ENCODE measurements at regions not wholly inside any gene's neighbourhood (a gene's known extent, or its start where the extent isn't known, plus 50 kb on each side); places are given as distances from the start of the nearest gene placed in this dataset.

DNA sequence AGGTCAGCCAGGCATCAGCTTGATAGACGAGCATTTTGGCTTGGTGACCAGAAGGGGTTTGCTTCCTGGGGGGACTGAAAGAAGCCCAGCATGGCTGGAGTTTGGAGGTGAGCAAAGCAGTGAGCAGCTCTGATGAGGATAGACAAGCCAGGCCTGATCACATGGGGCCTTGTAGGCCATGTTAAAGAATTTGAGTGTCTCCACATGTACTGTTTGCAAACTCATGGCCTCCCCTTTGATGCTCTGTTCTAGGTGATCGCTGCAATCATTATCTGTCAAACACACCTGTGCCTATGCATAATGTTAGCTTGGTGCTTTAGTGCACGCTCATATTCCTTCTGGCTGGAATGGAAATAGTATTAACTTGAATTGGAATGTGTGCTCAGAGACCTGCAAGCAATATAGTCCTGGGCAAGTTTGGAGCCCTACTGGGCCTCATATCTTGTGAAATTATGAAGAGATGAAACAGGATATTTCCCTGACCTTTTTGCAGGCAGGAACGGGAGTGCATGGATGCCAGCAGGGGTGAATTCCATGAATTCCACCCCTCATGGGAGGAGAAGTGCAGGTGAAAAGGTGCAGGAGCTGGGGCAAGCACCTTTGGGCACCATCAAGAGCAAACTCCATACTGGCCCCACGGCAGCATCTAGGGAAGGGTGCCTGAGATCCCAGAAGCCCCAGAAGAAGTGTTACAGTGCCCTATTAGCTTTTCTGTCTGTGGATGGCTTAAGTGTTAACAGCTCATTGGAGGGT, 480.5 kb downstream of the EPM2A start:
- H3K36me3 ChIP-seq (ENCODE audit: control insufficient read depth, insufficient read depth, low read length) = no peaks in the 10 kb centered on the region
- BruUV-seq (replicated peaks) = no TSS peak
- no peaks in the 10 kb centered on the region for H3K27me3 ChIP-seq (ENCODE audit: control insufficient read depth, insufficient read depth, low read length)
- H3K9me3 ChIP-seq (ENCODE audit: control insufficient read depth, insufficient read depth, low read depth, low read length) = no peaks in the 10 kb centered on the region
- ChIA-PET CTCF (no interaction called here), POLR2A (no interaction called here)
- DNase-seq (ENCODE audit: low read depth, low spot score) (no peak), ATAC-seq (no peak)
- TF ChIP-seq TCF7L2 (IDR thresholded peaks at IDR 0.05; ENCODE audit: low read depth, low read length) (no peak), POLR2AphosphoS5 (IDR thresholded peaks at IDR 0.05; ENCODE audit: low read depth, low read length) (no peak), SIN3A (IDR thresholded peaks at IDR 0.05; ENCODE audit: borderline replicate concordance, insufficient read depth, low read depth, low read length) (no peak)
- TF ChIP-seq, protein P1, sequence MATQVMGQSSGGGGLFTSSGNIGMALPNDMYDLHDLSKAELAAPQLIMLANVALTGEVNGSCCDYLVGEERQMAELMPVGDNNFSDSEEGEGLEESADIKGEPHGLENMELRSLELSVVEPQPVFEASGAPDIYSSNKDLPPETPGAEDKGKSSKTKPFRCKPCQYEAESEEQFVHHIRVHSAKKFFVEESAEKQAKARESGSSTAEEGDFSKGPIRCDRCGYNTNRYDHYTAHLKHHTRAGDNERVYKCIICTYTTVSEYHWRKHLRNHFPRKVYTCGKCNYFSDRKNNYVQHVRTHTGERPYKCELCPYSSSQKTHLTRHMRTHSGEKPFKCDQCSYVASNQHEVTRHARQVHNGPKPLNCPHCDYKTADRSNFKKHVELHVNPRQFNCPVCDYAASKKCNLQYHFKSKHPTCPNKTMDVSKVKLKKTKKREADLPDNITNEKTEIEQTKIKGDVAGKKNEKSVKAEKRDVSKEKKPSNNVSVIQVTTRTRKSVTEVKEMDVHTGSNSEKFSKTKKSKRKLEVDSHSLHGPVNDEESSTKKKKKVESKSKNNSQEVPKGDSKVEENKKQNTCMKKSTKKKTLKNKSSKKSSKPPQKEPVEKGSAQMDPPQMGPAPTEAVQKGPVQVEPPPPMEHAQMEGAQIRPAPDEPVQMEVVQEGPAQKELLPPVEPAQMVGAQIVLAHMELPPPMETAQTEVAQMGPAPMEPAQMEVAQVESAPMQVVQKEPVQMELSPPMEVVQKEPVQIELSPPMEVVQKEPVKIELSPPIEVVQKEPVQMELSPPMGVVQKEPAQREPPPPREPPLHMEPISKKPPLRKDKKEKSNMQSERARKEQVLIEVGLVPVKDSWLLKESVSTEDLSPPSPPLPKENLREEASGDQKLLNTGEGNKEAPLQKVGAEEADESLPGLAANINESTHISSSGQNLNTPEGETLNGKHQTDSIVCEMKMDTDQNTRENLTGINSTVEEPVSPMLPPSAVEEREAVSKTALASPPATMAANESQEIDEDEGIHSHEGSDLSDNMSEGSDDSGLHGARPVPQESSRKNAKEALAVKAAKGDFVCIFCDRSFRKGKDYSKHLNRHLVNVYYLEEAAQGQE (IDR thresholded peaks at IDR 0.05; ENCODE audit: insufficient read depth in 1 of 2, low read depth in 2 of 2, low read length in 1 of 2) = no peak
- TF ChIP-seq, protein P2, sequence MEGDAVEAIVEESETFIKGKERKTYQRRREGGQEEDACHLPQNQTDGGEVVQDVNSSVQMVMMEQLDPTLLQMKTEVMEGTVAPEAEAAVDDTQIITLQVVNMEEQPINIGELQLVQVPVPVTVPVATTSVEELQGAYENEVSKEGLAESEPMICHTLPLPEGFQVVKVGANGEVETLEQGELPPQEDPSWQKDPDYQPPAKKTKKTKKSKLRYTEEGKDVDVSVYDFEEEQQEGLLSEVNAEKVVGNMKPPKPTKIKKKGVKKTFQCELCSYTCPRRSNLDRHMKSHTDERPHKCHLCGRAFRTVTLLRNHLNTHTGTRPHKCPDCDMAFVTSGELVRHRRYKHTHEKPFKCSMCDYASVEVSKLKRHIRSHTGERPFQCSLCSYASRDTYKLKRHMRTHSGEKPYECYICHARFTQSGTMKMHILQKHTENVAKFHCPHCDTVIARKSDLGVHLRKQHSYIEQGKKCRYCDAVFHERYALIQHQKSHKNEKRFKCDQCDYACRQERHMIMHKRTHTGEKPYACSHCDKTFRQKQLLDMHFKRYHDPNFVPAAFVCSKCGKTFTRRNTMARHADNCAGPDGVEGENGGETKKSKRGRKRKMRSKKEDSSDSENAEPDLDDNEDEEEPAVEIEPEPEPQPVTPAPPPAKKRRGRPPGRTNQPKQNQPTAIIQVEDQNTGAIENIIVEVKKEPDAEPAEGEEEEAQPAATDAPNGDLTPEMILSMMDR (IDR thresholded peaks at IDR 0.05) = no peak
- no peak overlapping the region for H3K27ac ChIP-seq (ENCODE audit: low read length)
- intact Hi-C loops (cut with micrococcal nuclease; ENCODE audit: unreplicated experiment) = no loop called here
- no peak overlapping the region for H3K4me3 ChIP-seq (ENCODE audit: low read depth in 2 of 2, low read length in 2 of 2)
- no peaks in the 10 kb centered on the region for H3K4me1 ChIP-seq (ENCODE audit: control insufficient read depth, insufficient read depth, low read length)
- in situ Hi-C loops (cut with HindIII; ENCODE audit: low pct_unique_long_range_greater_than_20kb, low sequenced_read_pairs) = no loop called here

DNA sequence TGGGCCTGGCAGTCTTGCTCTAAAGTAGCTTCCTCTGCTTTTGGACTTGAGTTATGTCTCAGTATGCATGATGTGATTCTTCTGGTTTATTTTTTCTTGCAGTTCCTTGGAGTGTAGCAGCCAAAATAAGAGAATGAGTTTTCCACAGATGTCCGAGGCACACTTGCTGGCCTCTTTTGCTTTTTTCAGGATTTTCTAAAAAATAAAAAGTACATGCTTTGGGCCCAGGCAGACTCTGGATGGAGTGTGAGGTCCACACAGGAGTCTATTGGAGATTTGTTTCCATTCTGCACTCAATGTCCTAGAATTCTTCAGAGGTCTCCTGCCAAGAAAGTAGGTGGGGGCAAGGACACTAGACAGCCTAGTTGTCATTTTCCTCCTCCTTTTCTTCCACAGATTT, 477.6 kb downstream of the EPM2A start:
- ATAC-seq (no peak), DNase-seq (ENCODE audit: low read depth, low spot score) (no peak)
- no peak overlapping the region for H3K4me3 ChIP-seq (ENCODE audit: low read depth in 2 of 2, low read length in 2 of 2)
- in situ Hi-C loops (cut with HindIII; ENCODE audit: low pct_unique_long_range_greater_than_20kb, low sequenced_read_pairs) = no loop called here
- POLR2A ChIA-PET = no interaction called here
- H3K27ac ChIP-seq (ENCODE audit: low read length) = no peak overlapping the region
- CTCF ChIA-PET = no interaction called here
- no peaks in the 10 kb centered on the region for H3K36me3 ChIP-seq (ENCODE audit: control insufficient read depth, insufficient read depth, low read length)
- no TSS peak for BruUV-seq (replicated peaks)
- no peaks in the 10 kb centered on the region for H3K27me3 ChIP-seq (ENCODE audit: control insufficient read depth, insufficient read depth, low read length)
- TF ChIP-seq TCF7L2 (IDR thresholded peaks at IDR 0.05; ENCODE audit: low read depth, low read length) (no peak), POLR2AphosphoS5 (IDR thresholded peaks at IDR 0.05; ENCODE audit: low read depth, low read length) (no peak), SIN3A (IDR thresholded peaks at IDR 0.05; ENCODE audit: borderline replicate concordance, insufficient read depth, low read depth, low read length) (no peak)
- TF ChIP-seq, protein P1 (IDR thresholded peaks at IDR 0.05; ENCODE audit: insufficient read depth in 1 of 2, low read depth in 2 of 2, low read length in 1 of 2) = no peak
- TF ChIP-seq, protein P2 (IDR thresholded peaks at IDR 0.05) = no peak
- no peaks in the 10 kb centered on the region for H3K4me1 ChIP-seq (ENCODE audit: control insufficient read depth, insufficient read depth, low read length)
- H3K9me3 ChIP-seq (ENCODE audit: control insufficient read depth, insufficient read depth, low read depth, low read length) = no peaks in the 10 kb centered on the region
- intact Hi-C loops (cut with micrococcal nuclease; ENCODE audit: unreplicated experiment) = no loop called here
